ENCODE measurements at regions not wholly inside any gene's neighbourhood (a gene's known extent, or its start where the extent isn't known, plus 50 kb on each side); places are given as distances from the start of the nearest gene placed in this dataset.
"Not testable (repeated sequence)": the region's sequence is repeated elsewhere in the genome, so short reads cannot be mapped to it uniquely, and the experiment has no call there.

- DNase-seq (ENCODE audit: low spot score): no peak
These were observed 166.6 kb upstream of the MARCKS start for GRCh38 chr6:113690281-113691259.

- no peak for DNase-seq (ENCODE audit: low spot score)
These were observed 165.9 kb upstream of the MARCKS start for GRCh38 chr6:113691260-113691656.

GRCh38 chr6:113693851-113694250, 163.3 kb upstream of the MARCKS start:
- DNase-seq (ENCODE audit: low spot score): no peak

GRCh38 chr6:113694278-113695077, 162.7 kb upstream of the MARCKS start:
- DNase-seq (ENCODE audit: low spot score): no peak

GRCh38 chr6:113695516-113695915, 161.6 kb upstream of the MARCKS start:
- DNase-seq (ENCODE audit: low spot score): no peak

- DNase-seq (ENCODE audit: low spot score): no peak
These were observed 160.2 kb upstream of the MARCKS start for GRCh38 chr6:113696960-113697359.

- no peak for DNase-seq (ENCODE audit: low spot score)
These were observed 159.3 kb upstream of the MARCKS start for GRCh38 chr6:113697632-113698410.

- no peak for DNase-seq (ENCODE audit: low spot score)
These were observed 157.9 kb upstream of the MARCKS start for GRCh38 chr6:113699239-113699638.

- DNase-seq (ENCODE audit: low spot score): no peak
These were observed 155.4 kb upstream of the MARCKS start for GRCh38 chr6:113701552-113702254.

GRCh38 chr6:113707194-113707593, 150.0 kb upstream of the MARCKS start:
- DNase-seq (ENCODE audit: low spot score): no peak

GRCh38 chr6:113709936-113710509, 147.1 kb upstream of the MARCKS start:
- DNase-seq (ENCODE audit: low spot score): no peak

GRCh38 chr6:113713665-113714064, 143.5 kb upstream of the MARCKS start:
- no peak for DNase-seq (ENCODE audit: low spot score)

- DNase-seq (ENCODE audit: low spot score): no peak
These were observed 138.6 kb upstream of the MARCKS start for GRCh38 chr6:113718588-113718987.

- no peak for DNase-seq (ENCODE audit: low spot score)
These were observed 138.1 kb upstream of the MARCKS start for GRCh38 chr6:113719064-113719463.

- no peak for DNase-seq (ENCODE audit: low spot score)
These were observed 137.6 kb upstream of the MARCKS start for GRCh38 chr6:113719545-113719944.

GRCh38 chr6:113723182-113723581, 134.0 kb upstream of the MARCKS start:
- DNase-seq (ENCODE audit: low spot score): peak; percentile 40

GRCh38 chr6:113724927-113725326, 132.2 kb upstream of the MARCKS start:
- not testable (repeated sequence) for DNase-seq (ENCODE audit: low spot score)

GRCh38 chr6:113731541-113731940, 125.6 kb upstream of the MARCKS start:
- DNase-seq (ENCODE audit: low spot score): no peak

GRCh38 chr6:113732384-113732966, 124.7 kb upstream of the MARCKS start:
- peak; percentile 22 for DNase-seq (ENCODE audit: low spot score)

- DNase-seq (ENCODE audit: low spot score): no peak
These were observed 123.8 kb upstream of the MARCKS start for GRCh38 chr6:113733381-113733780.

Measured in umbilical cord (tissue), 1 donor.